GM20000 (cell line): ENCODE measurements at regions not wholly inside any gene's neighbourhood (a gene's known extent, or its start where the extent isn't known, plus 50 kb on each side); places are given as distances from the start of the nearest gene placed in this dataset.

Experiments
- DNase-seq: peaks from one replicate; pipeline ENCODE4 v3.0.0; 2012; ENCODE audit warnings: low spot score
- TF ChIP-seq, protein P1 (sequence below): IDR thresholded peaks from 2 replicates; pipeline ENCODE4 v1.5.1; 2012; ENCODE audit warnings: mild to moderate bottlenecking, control low read depth; ENCODE audit errors: extremely low read depth, missing control alignments

DNA sequence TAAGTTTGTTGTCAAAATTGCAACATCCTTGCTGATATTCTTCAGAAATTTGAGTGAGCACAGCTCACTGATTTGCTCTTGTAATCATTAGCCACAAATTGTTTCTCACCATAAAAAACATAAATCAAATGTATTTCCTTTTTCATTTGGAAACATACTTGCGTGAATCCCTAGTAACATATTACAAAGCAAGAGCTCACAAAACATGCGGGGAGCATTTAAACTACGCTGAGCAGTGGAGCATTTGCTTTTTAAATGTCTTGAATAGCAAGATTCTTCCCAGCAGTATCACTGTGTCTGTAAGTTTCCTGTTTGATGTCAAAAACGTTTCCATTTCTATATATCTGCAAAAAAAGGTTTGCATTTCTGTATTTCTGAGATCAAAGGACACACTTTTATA lies 788.3 kb upstream of the SALL3 start:
- DNase-seq, result no peak
- TF ChIP-seq, protein P1, sequence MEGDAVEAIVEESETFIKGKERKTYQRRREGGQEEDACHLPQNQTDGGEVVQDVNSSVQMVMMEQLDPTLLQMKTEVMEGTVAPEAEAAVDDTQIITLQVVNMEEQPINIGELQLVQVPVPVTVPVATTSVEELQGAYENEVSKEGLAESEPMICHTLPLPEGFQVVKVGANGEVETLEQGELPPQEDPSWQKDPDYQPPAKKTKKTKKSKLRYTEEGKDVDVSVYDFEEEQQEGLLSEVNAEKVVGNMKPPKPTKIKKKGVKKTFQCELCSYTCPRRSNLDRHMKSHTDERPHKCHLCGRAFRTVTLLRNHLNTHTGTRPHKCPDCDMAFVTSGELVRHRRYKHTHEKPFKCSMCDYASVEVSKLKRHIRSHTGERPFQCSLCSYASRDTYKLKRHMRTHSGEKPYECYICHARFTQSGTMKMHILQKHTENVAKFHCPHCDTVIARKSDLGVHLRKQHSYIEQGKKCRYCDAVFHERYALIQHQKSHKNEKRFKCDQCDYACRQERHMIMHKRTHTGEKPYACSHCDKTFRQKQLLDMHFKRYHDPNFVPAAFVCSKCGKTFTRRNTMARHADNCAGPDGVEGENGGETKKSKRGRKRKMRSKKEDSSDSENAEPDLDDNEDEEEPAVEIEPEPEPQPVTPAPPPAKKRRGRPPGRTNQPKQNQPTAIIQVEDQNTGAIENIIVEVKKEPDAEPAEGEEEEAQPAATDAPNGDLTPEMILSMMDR, result no peak

DNA sequence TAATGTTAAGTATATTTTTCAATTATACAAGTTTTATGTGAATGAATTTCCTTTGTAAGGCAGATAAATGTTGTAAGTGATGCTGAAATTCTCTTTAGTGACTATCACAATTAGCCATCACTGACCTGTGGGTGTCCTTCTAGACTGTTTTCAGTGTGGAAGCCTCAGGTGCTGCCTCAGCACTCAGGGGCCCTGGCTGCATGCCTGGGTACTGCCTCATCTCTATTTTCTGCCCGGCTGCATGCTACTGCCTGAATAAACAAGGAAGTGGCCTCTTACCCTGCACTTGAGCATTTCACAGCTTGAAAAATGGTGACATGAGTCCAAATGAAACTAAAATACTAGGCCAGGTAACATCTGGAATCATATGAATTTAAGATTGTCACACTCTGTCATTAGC lies 787.6 kb upstream of the SALL3 start:
- TF ChIP-seq, protein P1, result no peak
- no peak for DNase-seq

DNA sequence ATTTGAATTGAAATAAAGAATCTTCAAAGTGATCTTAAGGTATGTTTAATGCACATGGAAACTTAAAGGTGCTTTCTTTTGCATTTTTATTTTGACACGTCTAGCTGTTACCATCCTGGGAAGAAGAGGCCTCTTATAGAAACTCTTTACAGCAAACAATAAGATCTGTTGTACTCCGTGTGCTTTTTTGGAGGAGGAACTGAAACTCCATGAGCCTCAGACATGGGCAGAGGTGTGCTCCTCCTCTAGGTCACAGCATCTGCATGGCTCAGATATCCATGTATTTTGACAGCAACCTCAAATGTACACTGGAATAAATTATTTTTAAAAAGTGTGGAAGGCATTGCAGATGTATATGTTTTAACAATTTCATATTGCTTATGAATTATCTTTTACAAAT lies 783.3 kb upstream of the SALL3 start:
- TF ChIP-seq, protein P1, result no peak
- no peak for DNase-seq

DNA sequence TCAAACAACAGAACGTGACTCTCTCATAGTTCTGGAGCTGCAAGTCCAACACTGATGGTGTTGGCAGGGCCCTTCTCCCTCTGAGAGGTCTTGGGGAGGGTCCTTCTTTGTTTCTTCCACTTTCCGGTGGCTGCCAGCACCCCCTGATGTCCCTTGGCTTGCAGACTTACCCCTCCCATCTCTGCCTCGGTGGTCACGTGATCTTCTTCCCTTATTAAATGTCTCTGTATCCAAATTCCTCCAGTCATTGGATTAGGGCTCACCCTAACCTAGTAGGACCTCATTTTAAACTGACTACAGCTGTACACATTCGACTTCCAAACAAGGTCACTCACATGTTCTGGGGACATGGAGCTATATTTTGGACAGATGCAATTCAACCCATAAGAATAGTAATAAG lies 780.6 kb upstream of the SALL3 start:
- TF ChIP-seq, protein P1, result no peak
- no peak for DNase-seq

DNA sequence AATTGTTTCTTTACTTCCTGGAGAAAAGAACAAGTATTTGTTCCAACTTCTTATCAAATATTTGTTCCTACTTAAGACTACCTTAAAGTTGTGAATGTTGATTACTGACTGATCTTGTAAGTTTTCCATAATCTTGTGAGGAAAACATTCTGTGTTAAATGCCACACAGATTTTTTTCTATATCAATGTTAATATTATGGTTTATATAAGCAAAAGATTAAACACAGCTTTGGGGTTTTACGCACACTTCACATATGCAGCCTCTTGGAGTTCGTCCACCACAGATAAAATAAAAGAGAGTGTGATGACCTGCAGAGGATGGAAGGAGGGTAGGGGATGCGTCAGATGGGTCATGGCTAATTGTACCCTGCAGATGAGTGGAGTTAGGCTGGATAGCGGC lies 780.0 kb upstream of the SALL3 start:
- TF ChIP-seq, protein P1, result no peak

DNA sequence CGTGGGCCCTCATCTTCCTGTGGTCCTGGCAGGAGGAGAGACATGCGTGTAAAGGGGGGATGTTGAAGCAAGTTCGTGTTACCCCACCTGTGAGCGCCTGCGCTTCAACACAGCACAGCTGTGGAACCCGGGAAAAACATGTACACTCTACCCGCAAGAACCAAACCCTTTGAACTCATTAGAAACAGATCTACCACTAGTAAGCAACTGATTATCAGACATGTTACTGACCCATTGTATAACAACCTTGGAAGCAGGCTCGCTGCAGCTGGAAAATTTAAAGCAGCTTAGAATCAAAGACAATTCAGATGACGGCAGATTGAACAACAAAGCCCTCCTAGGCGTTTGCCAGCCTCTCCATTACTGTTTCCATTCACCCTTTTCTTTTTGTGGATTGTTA lies 771.7 kb upstream of the SALL3 start:
- TF ChIP-seq, protein P1, result no peak
- no peak for DNase-seq

More for the DNA sequence above, 780.0 kb upstream of the SALL3 start:
- DNase-seq, result no peak

DNA sequence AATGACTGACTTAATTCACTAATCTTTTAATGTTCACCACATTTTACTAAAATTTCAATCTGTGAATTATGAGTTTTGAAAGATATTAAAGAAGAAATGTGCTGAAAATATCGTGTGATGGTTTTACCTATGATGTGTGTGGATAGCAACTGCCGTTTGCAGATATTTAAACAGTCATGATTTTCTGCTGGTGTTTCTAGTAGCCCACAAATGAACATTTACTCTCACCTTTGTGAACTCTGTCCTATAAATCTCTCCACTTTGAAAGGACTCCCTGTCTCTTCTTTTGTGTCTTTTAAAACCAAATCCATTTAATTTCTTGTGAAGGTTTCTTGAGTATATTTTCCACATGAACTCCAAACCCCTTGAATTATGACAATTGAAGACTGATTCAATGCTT lies 771.2 kb upstream of the SALL3 start:
- TF ChIP-seq, protein P1, result no peak
- DNase-seq, result no peak
